HG02884 (cell line): ENCODE measurements at regions not wholly inside any gene's neighbourhood (a gene's known extent, or its start where the extent isn't known, plus 50 kb on each side); places are given as distances from the start of the nearest gene placed in this dataset.

ENCODE experiments used
- ATAC-seq: cut with Tn5 transposase; IDR thresholded peaks from one replicate; pipeline ENCODE4 v1.9.1; 2021; ENCODE audit warnings: mild to moderate bottlenecking, moderate library complexity; ENCODE audit not compliant: unreplicated experiment

- ATAC-seq: no peak
Observed at GRCh38 chr1:10896673-10897072, 100.2 kb upstream of the CASZ1 start.

- ATAC-seq: no peak
Observed at GRCh38 chr1:10897321-10897980, 101.0 kb upstream of the CASZ1 start.

GRCh38 chr1:10897981-10898728, 101.7 kb upstream of the CASZ1 start:
- no peak for ATAC-seq

GRCh38 chr1:10898921-10899320, 102.5 kb upstream of the CASZ1 start:
- no peak for ATAC-seq

GRCh38 chr1:10899490-10900250, 103.2 kb upstream of the CASZ1 start:
- ATAC-seq: no peak

- no peak for ATAC-seq
Observed at GRCh38 chr1:10900251-10900651, 103.8 kb upstream of the CASZ1 start.

GRCh38 chr1:10900691-10901090, 104.2 kb upstream of the CASZ1 start:
- no peak for ATAC-seq

- ATAC-seq: no peak
Observed at GRCh38 chr1:10901091-10901890, 104.8 kb upstream of the CASZ1 start.

- ATAC-seq: no peak
Observed at GRCh38 chr1:10901891-10902805, 105.7 kb upstream of the CASZ1 start.

- ATAC-seq: no peak
Observed at GRCh38 chr1:10903421-10903820, 107.0 kb upstream of the CASZ1 start.

GRCh38 chr1:10903821-10904220, 107.4 kb upstream of the CASZ1 start:
- ATAC-seq: no peak

- ATAC-seq: no peak
Observed at GRCh38 chr1:10904396-10905358, 107.8 kb upstream of the TARDBP start.

- no peak for ATAC-seq
Observed at GRCh38 chr1:10905841-10906655, 106.4 kb upstream of the TARDBP start.

GRCh38 chr1:10906866-10907519, 105.5 kb upstream of the TARDBP start:
- ATAC-seq: no peak

GRCh38 chr1:10908266-10908665, 104.2 kb upstream of the TARDBP start:
- no peak for ATAC-seq

- ATAC-seq: no peak
Observed at GRCh38 chr1:10909697-10910680, 102.5 kb upstream of the TARDBP start.
